ENCODE measurements at regions not wholly inside any gene's neighbourhood (a gene's known extent, or its start where the extent isn't known, plus 50 kb on each side); places are given as distances from the start of the nearest gene placed in this dataset.

DNA sequence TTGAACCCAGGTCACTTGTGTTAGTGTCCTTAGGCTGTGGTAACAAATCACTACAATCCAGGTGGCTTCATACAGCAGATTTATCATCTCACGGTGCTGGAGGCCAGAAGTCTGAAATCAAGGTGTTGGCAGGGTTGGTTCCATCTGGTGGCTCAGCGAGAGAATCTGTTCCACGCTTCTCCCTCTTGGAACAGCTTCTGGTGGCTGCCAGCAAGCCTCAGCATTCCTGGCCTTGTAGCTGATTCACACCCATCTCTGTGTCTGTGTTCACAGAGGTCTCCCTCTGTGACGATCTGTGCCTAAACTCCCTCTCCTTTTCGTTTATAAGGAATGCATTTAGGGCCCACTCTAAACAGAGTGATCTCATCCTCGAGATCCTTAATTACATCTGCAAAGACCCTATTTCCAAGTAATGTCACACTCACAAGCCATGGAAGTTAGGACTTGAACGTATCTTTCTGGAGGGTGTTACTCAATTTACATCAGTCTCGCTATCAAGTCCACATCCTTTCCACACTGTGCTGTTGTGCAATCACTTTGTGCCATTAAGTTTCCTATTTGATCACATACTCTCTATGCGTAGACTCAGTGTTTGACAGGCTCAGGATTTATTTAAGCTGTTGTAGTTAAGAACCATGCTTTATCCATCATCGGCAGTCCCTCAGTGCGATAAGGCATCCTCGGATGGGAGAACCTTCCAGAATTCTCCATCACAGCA lies 164.4 kb downstream of the SOCS6 start:
- DNase-seq (ENCODE audit: low spot score) = no peak

DNA sequence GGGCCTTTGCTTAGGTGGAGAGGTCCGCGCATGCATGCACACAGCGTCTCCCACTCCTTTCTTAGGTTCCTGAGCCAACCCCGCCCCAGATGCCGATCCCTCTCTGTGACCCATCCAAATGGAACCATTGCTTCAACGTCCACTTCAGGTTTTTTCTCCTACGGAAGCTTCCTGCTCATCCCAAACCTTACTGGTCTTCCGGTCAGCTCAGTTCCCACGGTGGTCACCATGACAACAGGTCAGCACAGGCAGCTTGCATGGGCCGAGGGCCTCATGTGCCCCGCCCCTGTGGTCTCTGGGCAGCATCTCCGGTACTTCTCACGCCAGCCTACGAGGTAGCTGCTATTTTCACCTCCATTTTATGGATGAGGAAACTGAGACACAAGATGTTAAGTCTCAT lies 163.7 kb downstream of the SOCS6 start:
- no peak for DNase-seq (ENCODE audit: low spot score)

DNA sequence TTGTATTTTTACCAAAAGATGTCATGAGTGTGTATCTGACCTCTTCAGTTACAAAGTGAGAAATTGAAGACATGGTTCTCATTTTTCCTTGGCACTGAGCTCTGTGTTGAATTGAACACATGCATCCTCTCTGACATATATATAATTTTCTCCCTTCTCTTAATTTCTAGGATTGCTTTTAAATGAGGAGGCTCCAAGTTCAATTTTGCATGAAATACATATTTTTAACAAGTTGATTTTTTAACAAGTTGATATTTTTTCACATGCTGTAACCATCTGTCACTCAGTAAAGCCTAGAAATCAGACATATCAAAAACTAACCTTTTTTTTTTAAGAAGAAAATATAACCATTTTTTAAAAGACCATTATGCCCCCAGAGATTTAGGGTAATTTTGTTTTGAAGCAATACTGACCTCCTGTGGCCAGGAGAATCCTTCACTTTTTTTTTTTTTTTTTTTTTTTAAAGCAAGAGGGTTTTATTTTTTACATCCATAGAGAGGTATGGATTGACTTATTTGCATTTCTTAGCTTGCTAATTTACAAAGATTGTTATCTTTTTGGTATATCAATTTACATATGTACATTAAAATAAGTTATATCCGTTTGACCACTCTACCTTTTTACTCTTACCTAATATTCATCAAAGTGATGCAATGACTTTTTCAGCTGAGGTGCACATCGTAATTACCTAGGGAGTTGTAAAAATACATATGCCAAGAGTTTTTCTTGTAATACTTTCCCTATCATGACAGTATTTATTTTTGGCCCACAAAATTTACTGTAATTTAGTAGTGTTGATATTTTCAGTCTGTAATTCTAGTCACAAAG lies 161.8 kb downstream of the SOCS6 start:
- DNase-seq (ENCODE audit: low spot score) = peak; percentile 31

DNA sequence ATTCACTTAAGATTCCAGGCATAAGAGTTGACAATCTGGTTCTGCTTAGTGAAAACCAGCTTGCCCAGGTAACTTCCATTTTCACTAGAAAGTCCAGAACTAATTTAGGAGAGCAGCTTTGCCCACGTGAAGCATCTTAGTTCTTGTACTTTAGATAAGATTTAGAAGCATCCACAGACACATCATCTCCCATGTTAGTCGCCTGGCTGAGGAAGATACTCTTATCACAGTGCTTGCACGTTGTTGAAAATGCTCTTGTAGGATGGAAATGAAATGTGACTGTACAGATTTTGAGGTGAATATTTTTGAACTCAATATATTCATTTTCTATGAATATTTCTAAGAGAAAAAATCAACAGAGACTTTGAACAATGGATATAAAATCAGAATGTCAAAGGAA lies 159.7 kb downstream of the SOCS6 start:
- DNase-seq (ENCODE audit: low spot score) = no peak

DNA sequence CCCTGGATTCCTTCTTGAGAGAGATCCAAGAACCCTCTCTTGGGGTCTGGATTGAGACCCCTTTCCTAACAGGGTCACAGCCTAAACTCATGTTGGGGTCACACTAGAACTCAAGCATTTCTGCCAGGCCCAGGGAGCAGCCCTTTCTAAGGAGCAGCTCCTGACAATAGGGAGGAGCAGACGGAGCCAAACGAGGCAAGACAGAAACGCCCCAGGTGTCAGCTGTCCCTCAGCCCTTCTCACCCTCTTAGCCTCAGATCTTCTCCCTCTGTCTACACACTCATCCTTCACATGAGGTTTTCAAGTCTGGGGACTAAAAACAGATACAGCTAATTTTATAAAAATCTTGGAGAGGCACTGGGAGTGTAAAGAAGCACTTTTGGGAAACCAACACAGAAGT lies 157.2 kb downstream of the SOCS6 start:
- no peak for DNase-seq (ENCODE audit: low spot score)

DNA sequence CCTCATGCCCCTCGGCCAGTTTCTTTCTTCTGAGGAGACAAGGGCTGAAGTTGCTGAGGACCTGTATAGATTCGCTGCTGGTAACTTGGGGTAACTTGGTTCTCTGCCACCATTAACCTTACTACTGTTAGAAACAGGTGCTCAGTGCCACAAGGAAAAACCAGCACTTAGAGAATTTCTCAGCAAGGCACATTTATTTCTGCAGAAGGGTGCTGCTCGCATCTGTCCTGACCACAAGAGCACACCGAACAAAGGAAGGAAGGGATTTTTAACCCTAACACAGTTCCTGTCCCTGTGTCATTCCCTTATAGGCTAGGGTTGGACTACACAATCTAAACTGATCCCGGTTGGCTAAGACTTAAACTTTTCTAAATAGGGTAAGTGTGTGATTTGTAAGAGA lies 154.1 kb downstream of the SOCS6 start:
- DNase-seq (ENCODE audit: low spot score) = no peak

DNA sequence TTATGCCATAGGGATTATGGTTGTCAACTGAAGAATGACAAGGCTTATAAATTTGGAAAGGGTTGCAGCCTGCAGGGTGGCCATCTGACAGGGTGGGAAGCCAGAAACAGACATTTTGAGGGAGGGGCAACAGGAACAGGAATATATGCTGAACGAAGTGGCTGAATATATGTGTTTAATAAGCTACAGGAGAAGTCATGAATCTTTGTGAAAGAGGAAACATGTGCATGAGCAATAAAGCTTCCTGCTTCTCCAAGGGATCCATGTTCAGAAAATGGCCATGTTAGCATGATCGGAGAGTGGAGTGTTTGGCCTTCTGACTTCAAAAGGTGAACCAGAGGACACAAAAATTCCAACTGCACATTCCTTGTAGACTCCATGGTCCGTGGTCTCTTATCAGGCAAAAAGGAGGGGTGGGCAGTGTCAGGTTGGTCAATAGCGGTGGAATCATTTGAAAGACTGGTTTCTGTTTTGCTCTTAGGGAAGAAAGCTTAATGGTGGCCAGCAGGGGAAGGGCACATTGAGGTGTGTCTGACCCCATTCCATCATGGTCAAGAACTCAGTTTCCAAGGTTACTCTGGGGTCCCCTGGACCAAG lies 144.1 kb downstream of the SOCS6 start:
- DNase-seq (ENCODE audit: low spot score) = no peak

DNA sequence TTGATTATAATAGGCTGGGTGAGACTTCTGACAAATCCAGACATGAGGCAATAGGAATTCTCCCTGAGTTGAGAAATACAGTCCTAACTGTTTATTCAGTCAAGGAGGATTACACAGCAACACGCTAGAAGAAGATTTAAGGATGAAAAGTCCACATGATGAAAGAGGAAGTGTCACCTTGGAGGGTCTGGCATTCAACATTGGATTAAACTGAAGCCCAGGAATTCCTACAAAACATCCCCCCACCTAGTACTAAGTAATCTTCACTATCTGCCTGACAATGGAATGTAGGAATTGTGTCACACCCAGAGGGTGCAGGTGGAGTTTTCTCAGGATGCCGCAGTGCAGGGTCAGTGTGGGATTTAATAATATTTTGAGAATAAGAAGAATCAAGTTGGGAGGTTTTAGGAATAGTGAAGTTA lies 142.4 kb downstream of the SOCS6 start:
- peak; percentile 79 for DNase-seq (ENCODE audit: low spot score)

DNA sequence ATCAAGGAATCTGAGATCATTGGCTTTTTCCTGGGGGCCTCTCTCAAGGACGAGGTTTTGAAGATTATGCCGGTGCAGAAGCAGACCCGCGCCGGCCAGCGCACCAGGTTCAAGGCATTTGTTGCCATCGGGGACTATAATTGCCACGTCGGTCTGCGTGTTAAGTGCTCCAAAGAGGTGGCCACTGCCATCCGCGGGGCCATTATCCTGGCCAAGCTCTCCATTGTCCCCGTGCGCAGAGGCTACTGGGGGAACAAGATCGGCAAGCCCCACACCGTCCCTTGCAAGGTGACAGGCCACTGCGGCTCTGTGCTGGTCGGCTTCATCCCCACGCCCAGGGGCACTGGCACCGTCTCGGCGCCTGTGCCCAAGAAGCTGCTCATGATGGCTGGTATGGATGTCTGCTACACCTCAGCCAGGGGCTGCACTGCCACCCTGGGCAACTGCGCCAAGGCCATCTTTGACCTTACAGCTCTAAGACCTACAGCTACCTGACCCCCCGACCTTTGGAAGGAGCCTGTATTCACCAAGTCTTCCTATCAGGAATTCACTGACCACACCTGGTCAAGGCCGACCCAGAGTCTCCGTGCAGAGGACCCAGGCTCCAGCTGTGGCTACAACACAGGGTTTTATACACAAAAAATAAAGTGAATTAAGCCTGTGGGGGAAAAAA lies 141.8 kb downstream of the SOCS6 start:
- no peak for DNase-seq (ENCODE audit: low spot score)

DNA sequence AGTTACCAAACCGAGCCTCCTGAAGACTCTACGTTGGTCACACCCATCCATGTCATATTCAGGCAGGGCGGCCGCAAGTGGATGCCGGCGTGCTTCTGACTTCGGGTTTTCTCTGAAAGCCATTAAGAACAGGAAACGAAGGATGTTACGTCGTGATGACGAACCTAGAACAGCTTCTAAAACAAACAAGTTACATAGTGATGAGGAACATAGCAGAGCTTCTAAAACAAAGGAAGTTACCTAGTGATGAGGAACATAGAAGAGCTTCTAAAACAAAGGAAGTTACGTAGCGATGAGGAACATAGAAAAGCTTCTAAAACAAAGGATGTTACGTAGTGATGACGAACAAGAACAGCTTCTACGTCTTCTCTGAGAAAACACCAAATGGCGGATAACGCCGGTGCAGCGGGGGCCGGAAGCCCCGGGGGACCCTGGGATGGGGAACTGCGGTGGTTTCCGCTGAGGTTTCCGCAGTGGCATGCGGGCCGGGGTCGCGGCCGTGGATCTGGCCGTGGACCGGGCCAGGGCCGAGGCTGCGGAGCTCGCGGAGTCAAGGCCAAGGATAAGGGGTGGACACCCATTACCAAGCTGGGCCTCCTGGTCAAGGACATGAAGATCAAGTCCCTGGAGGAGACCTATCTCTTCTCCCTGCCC lies 141.1 kb downstream of the SOCS6 start:
- DNase-seq (ENCODE audit: low spot score) = no peak

DNA sequence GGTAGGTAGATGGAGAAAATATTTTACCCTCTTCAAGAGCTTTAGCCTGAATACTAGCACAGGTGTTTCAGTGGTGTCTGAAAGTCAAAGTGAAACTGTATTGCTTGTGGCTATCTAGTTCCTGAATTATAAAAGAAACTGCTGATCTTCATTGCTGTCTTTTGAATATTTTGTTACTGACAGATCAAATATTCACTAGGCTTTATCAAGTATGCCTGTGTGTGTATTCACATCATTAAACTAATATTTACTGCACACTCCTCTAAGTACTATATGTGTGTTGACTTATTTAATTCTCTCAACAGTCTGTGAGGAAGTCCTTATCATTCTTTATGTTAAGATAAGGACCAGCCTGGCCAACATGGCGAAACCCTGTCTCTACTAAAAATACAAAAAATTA lies 139.6 kb downstream of the SOCS6 start:
- no peak for DNase-seq (ENCODE audit: low spot score)

DNA sequence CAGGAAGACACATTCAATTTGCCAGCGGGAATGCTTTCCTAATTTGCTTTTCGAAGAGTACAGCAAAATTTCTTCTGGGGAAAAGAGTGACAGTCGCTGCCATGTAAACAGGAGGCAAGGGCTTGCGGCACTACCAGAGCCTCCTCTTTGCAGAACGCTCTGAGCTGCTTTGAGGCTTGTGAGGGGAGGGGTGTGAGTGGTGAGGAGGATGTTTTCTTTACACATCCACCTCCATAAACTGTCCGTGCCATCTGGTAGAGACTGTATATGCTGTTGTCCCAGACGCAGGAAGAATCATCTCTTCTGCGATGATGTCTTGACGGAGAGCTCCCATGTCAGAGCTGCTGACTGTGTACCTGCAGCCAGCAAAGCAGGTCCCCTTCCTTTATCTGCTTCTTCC lies 138.0 kb downstream of the SOCS6 start:
- DNase-seq (ENCODE audit: low spot score) = no peak

DNA sequence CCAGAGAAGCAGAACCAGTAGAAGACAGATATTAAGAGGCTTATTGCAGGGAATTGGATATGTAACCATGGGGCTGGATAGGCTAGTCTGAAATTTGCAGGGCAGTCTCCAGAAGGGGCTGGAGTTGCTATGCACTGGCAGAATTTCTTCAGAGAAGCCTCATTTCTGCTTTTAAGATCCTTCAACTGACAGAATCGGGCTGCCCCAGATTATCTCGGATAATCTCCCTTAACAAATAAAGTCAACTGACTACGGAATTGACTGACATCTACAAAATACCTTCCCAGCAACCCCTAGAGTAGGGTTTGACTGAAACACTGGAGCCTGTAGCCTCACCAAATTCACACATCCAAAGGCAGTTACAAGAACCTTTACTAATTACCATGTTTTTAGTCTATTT lies 136.4 kb downstream of the SOCS6 start:
- DNase-seq (ENCODE audit: low spot score) = no peak

DNA sequence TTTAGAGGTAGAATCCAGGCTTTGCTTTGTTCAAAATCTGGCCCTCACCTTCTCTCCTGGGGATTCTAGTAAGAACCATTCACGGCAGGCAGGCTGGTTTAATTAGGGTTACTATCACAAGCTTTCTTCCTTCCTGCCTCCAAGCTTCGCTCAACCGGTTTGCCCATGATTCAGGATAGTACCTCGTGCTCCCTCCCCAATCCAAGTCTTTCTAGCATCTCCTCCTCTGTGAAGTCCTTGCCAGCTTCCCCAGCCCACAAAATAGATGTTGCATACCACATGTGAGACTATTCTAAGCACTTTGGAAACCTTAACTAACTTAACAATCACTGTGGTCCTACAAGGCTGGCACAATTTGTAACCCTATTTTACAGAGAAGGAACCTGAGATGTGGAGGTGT lies 135.1 kb downstream of the SOCS6 start:
- DNase-seq (ENCODE audit: low spot score) = peak; percentile 68

DNA sequence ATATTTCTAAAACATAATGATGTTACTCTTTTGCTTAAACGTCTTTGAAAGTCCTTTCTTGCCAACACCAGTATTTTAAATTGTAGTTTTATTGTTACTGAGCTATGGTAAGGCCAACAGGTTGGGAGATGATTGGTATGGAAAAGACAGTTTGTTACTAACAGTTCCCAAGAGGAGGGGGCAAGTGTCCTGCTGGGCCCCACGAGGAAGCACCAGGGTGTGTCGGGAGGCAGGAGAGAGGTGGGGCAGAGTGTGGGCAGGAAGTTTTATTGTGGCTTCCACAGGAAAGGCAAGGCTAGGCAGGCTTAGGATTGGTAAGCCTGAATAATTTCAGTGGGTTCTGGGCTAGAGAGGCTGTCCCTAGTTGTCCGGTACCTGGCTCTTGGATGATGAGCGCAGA lies 134.3 kb downstream of the SOCS6 start:
- peak; percentile 43 for DNase-seq (ENCODE audit: low spot score)

DNA sequence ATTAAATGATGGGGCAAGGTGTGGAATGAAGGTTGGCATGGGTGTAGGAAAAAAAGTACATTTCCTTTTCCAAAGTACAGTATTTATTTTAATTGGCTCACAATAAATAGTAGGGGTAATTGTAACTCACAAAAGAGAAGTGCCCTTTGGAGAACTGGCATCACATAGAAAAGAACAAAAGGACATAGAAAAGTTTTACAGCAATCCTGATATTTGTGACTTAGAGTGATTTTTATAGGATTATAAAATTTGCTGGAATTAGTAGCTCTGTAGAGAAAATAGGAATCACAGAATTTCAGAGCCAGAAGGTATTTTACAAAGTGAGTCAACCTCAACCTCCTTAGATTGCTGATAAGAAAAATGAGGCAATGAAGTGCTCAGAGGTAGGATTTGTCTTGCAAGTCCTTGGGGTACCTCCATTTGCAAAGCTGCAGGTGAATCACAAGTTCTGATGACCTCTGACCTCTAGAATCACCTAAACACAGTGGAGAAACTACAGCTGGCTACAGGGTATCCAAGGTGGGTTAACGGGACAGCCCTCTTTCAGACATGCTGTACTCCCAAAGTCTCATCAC lies 133.6 kb downstream of the SOCS6 start:
- DNase-seq (ENCODE audit: low spot score) = peak; percentile 63

DNA sequence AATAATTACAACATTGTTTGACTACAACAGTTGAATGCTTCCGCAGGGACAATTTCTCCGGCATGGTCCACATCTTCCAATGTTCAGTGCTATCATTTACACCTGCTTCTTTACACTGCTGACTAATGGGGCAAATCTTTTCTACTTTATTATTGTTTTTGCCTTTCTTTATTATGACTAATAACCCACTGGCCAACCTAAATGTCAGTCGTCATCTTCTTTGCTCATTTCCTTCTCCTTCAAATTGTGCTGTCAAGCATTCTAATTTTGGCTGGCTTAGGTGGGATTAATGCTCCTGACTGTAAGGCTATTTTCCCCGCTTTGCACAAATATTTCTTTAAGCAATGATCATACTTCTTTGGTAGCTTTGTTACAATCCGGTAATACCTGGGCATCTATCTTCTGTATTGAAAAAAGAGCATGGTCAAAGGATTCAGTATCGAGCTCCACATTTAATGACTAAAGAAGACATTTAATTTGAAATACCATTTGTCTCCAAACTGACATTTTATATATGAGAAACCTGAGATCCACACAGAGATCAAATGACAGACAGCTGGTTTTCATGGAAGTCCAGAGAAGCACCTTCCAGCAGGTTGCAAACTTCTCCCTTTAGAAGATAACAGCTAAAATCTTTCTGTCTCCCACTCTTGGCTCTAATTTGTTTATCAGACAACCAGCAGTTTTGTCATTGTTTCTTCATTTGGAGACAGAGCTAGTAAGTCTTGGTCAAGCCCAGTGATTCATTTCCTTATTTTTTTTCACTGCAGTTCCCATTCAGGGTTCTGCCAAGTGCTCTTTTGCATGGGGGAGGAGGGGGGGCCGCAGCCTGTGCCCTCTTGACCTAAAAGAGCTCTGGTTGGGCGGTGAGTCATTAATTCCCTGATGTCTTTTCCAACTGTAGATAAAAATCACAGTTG lies 132.9 kb downstream of the SOCS6 start:
- DNase-seq (ENCODE audit: low spot score) = peak; percentile 89

DNA sequence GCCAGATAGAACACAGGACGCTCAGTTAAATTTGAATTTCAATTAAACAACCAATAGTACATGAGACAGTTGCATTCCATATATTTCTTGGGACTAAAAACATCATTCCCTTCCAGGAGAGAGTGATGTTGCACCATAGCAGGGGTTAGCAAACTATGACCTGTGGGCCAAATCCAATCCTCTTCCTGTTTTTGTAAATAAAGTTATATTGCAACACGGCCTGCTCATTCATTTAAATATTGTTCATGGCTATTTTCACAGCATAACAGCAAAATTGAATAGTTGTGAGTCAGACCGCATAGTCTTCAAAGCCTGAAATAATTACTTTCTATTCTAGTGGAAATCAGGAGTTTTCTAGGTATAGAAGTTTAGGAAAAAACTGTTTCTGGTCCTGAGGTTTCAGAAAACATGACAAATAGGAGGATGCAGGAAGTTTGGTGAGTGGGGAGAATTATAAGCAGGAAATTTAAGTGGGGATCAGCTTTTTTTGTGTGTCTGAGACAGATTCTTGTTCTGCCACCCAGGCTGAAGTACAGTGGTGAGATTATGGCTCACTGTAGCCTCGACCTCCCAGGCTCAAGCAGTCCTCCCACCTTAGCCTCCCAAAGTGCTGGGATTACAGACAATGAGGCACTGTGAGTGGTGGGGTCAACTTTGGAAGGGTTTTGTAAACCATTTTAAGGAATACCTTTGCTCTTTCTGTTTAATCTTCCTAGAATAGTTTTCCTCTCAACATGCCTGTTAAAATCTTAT lies 131.5 kb downstream of the SOCS6 start:
- peak; percentile 22 for DNase-seq (ENCODE audit: low spot score)

DNA sequence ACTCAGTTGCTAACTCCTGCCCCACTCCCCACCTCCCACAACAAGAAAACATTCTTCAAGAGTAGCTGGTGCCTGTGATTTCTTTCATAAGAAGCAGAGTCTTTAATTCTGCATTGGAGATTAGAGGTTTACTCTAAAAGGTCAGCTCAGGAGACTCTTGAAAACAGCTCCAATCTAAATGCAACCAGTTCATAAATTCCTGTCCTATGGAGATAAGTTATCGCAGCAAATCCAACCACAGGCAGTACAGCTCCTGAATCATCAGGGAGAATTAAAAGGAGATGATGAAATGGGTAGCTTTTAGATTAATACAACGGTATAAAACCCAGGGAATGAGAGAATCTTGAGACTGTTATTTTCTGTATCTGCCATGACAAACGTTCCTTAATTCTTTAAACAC lies 130.7 kb downstream of the SOCS6 start:
- DNase-seq (ENCODE audit: low spot score) = no peak
